CD8-positive, alpha-beta memory T cell (primary cell): ENCODE measurements at regions not wholly inside any gene's neighbourhood (a gene's known extent, or its start where the extent isn't known, plus 50 kb on each side); places are given as distances from the start of the nearest gene placed in this dataset.
"Not testable (repeated sequence)": the region's sequence is repeated elsewhere in the genome, so short reads cannot be mapped to it uniquely, and the experiment has no call there.

Experiments
- CTCF ChIA-PET: fragments of 350-600 bp; sonication (Branson Sonifier 250); formaldehyde crosslinking; loops from one replicate; lab custom pipeline; 2021; ENCODE audit warnings: antibody characterized with exemption; lab: Charles Lee
- POLR2A ChIA-PET: fragments of 350-600 bp; sonication (Branson Sonifier 250); formaldehyde crosslinking; loops from one replicate; lab custom pipeline; 2021; ENCODE audit warnings: antibody characterized with exemption; lab: Charles Lee
- DNase-seq, 5 donors: peaks; one replicate each; pipeline versions ENCODE4 v3.0.0 to v3.0.0-alpha.2; 2020 to 2022; ENCODE audit warnings: mixed read lengths in 1 of 5
- H3K27ac ChIP-seq: one replicate; pipeline ENCODE4 v1.7.0; 2013; ENCODE audit warnings: low read depth, mild to moderate bottlenecking, low read length, moderate library complexity
- H3K27me3 ChIP-seq: 2 replicates; pipeline ENCODE4 v1.7.0; 2013; ENCODE audit warnings: low read length, mild to moderate bottlenecking; ENCODE audit not compliant: insufficient read depth, poor library complexity, severe bottlenecking
- H3K36me3 ChIP-seq: 2 replicates; pipeline ENCODE4 v1.7.0; 2013; ENCODE audit warnings: mild to moderate bottlenecking, low read length, moderate library complexity; ENCODE audit not compliant: insufficient read depth
- H3K4me1 ChIP-seq: 2 replicates; pipeline ENCODE4 v1.7.0; 2013; ENCODE audit warnings: mild to moderate bottlenecking, low read length, moderate library complexity; ENCODE audit not compliant: insufficient read depth
- H3K4me3 ChIP-seq: 2 replicates; pipeline ENCODE4 v1.7.0; 2013; ENCODE audit warnings: mild to moderate bottlenecking, low read length
- H3K9me3 ChIP-seq: 2 replicates; pipeline ENCODE4 v1.7.0; 2013; ENCODE audit warnings: mild to moderate bottlenecking, low read length
- H3K27ac Mint-ChIP-seq, 8 donors: one replicate each; pipeline ENCODE4 v1.8.0; 2020 to 2021; ENCODE audit warnings: mixed read lengths in 8 of 8, mild to moderate bottlenecking in 6 of 8, inconsistent platforms in 3 of 8, moderate library complexity in 3 of 8
- H3K27me3 Mint-ChIP-seq, 2 donors: one replicate each; pipeline ENCODE4 v1.8.0; 2020 to 2021; ENCODE audit warnings: mixed read lengths in 2 of 2, mild to moderate bottlenecking in 1 of 2, moderate library complexity in 1 of 2
- H3K36me3 Mint-ChIP-seq, 3 donors: one replicate each; pipeline ENCODE4 v1.8.0; 2020 to 2021; ENCODE audit warnings: mixed read lengths in 3 of 3, inconsistent platforms in 1 of 3, mild to moderate bottlenecking in 1 of 3
- H3K4me1 Mint-ChIP-seq, 3 donors: one replicate each; pipeline ENCODE4 v1.8.0; 2020 to 2021; ENCODE audit warnings: mixed read lengths in 3 of 3, inconsistent platforms in 1 of 3, mild to moderate bottlenecking in 1 of 3
- H3K4me3 Mint-ChIP-seq, 7 donors: one replicate each; pipeline ENCODE4 v1.8.0; 2020 to 2021; ENCODE audit warnings: mixed read lengths in 7 of 7, mild to moderate bottlenecking in 6 of 7, moderate library complexity in 4 of 7, inconsistent platforms in 2 of 7
- H3K9me3 Mint-ChIP-seq, 5 donors: one replicate each; pipeline ENCODE4 v1.8.0; 2020 to 2022; ENCODE audit warnings: mixed read lengths in 5 of 5, mild to moderate bottlenecking in 3 of 5, moderate library complexity in 2 of 5, inconsistent platforms in 1 of 5

DNA sequence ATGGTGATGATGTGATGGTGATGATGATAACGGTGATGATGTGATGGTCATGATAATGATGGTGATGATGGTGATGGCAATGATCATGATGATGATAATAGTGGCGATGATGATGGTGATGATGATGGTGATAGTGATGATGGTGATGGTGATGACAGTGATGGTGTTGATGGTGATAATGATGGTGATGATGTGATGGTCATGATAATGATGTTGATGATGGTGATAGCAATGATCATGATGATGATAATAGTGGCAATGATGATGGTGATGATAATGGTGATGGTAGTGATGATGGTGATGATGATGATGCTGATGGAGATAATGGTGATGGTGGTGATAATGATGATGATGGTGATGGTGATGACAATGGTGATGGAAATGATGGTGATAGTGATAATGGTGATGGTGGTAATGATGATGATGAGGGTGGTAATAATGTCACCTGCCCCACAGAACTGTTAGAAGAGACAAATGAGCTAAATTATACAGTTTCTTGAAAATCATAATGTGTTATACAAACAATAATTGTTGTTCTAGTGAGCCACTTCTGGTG lies 289.9 kb downstream of the ASMT start:
- H3K27me3 Mint-ChIP-seq = peaks cover 9 to 10% of the 10 kb centered on the region in 2 donors
- no peak overlapping the region for H3K27ac ChIP-seq
- DNase-seq = no peak
- POLR2A ChIA-PET = no interaction called here
- peaks cover 0 to 6% (median 0%) of the 10 kb centered on the region in 3 donors for H3K36me3 Mint-ChIP-seq
- CTCF ChIA-PET = no interaction called here
- H3K27ac Mint-ChIP-seq = no peak overlapping the region
- no peaks in the 10 kb centered on the region for H3K27me3 ChIP-seq
- no peak overlapping the region for H3K4me3 ChIP-seq
- no peaks in the 10 kb centered on the region for H3K4me1 Mint-ChIP-seq
- H3K9me3 ChIP-seq = no peaks in the 10 kb centered on the region
- no peak overlapping the region for H3K4me3 Mint-ChIP-seq
- peaks cover 0 to 16% (median 9%) of the 10 kb centered on the region in 5 donors for H3K9me3 Mint-ChIP-seq
- H3K36me3 ChIP-seq = no peaks in the 10 kb centered on the region
- no peaks in the 10 kb centered on the region for H3K4me1 ChIP-seq

DNA sequence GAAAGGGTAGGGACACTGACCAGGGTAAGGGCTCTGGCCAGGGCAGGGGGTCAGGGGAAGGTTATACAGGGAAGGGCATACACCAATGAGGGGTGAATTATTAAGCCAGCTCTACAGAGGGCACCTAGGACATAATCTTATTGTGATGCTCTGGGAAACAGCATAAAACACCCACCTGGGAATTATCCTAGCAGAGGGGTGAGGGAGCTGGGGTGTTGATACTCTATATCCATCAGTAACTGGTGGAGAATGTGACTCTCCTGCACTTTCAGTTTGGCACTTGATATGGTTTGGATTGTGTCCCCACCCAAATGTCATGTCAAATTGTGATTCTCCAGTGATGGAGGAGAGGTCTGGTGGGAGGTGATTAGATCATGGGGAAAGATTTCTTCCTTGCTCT lies 291.2 kb downstream of the ASMT start:
- no peaks in the 10 kb centered on the region for H3K36me3 ChIP-seq
- no peaks in the 10 kb centered on the region for H3K4me1 ChIP-seq
- no peak overlapping the region for H3K4me3 ChIP-seq
- H3K27ac ChIP-seq = no peak overlapping the region
- H3K36me3 Mint-ChIP-seq = peaks cover 0 to 6% (median 0%) of the 10 kb centered on the region in 3 donors
- H3K9me3 Mint-ChIP-seq = peaks cover 0 to 17% (median 12%) of the 10 kb centered on the region in 5 donors
- POLR2A ChIA-PET = no interaction called here
- CTCF ChIA-PET = no interaction called here
- H3K9me3 ChIP-seq = no peaks in the 10 kb centered on the region
- no peaks in the 10 kb centered on the region for H3K4me1 Mint-ChIP-seq
- no peak for DNase-seq
- H3K27me3 Mint-ChIP-seq = peaks cover 6 to 11% of the 10 kb centered on the region in 2 donors
- no peak overlapping the region for H3K4me3 Mint-ChIP-seq
- H3K27me3 ChIP-seq = no peaks in the 10 kb centered on the region
- no peak overlapping the region for H3K27ac Mint-ChIP-seq

DNA sequence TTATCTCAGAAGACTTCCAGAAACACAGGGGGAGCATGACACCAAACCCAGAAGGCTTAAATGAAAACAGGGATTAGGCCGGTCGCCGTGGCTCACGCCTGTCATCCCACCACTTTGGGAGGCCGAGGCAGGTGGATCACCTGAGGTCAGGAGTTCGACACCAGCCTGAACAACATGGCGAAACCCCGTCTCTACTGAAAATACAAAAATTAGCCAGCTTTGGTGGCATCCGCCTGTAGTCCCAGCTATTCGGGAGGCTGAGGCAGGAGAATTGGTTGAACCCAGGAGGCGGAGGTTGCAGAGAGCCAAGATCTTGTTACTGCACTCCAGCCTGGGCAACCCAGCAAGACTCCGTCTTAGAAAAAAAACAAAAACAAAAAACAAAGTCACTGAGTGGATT lies 294.1 kb downstream of the ASMT start:
- H3K9me3 ChIP-seq, H3K27ac ChIP-seq, H3K4me3 ChIP-seq, H3K36me3 Mint-ChIP-seq, CTCF ChIA-PET, DNase-seq, H3K36me3 ChIP-seq, H3K4me3 Mint-ChIP-seq, POLR2A ChIA-PET, H3K4me1 ChIP-seq, H3K27ac Mint-ChIP-seq, H3K4me1 Mint-ChIP-seq, H3K27me3 ChIP-seq: not testable (repeated sequence)
- peaks cover 0 to 19% (median 12%) of the 10 kb centered on the region in 5 donors for H3K9me3 Mint-ChIP-seq
- H3K27me3 Mint-ChIP-seq = peaks cover 10 to 15% of the 10 kb centered on the region in 2 donors

DNA sequence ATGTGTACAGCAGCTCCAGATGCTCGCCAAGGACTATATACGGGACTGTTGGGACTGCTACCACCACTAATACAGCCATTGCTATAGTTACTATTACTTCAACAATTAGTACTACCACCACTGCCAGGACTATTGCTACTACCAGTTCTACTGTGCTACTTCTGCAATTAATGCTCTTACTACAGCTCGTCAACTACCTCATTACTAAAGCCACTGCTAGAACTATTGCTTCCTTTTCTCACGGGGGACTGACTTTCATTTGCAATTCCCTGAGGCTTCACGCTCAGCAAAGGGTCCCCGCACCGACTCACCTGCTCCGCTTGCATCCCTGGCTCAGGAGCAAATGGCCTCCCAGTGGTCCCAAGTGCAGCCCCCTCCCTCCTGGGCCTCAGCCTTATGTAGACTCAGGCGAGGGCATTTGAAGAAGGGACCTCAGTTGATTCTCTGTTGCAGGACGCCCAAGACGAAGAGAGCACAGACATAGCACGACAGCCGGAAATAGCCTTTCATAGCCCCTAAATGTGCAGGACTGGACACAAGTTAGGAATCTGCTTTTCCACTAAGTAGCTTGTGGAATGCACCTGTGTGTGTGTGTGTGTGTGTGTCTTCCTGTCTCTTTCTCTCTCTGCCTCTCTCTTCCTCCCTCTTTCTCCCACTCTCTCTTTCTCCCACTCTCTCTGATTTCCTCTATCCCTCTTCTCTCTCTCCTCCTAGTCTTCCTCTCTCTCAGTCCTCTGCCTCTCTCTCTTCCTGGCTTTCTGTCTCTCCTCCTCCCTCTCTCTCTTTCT lies 294.8 kb downstream of the ASMT start:
- DNase-seq = no peak
- H3K4me1 Mint-ChIP-seq = no peaks in the 10 kb centered on the region
- Histone ChIP-seq H3K4me1 (no peaks in the 10 kb centered on the region), H3K9me3 (no peaks in the 10 kb centered on the region), H3K27me3 (no peaks in the 10 kb centered on the region), H3K36me3 (no peaks in the 10 kb centered on the region), H3K27ac (no peak overlapping the region), H3K4me3 (no peak overlapping the region)
- peaks cover 0 to 19% (median 12%) of the 10 kb centered on the region in 5 donors for H3K9me3 Mint-ChIP-seq
- peaks cover 0 to 6% (median 0%) of the 10 kb centered on the region in 3 donors for H3K36me3 Mint-ChIP-seq
- ChIA-PET POLR2A (no interaction called here), CTCF (no interaction called here)
- no peak overlapping the region for H3K4me3 Mint-ChIP-seq
- no peak overlapping the region for H3K27ac Mint-ChIP-seq
- peaks cover 10 to 15% of the 10 kb centered on the region in 2 donors for H3K27me3 Mint-ChIP-seq

DNA sequence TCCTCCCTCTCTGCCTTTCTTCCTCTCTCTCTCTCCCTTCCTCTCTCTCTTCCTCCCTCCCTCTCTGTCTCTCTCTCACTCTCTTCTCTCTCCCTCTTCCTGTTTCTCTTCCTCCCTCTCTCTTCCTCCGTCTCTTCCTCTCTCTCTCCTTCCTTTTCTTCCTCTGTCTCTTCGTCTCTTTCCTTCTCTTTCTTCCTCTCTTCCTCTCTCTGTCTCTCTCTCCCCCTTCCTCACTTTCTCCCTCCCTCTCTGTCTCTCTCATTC lies 295.3 kb downstream of the ASMT start:
- H3K9me3 ChIP-seq = no peaks in the 10 kb centered on the region
- H3K27ac ChIP-seq = no peak overlapping the region
- H3K4me3 ChIP-seq = no peak overlapping the region
- DNase-seq = no peak
- no peaks in the 10 kb centered on the region for H3K27me3 ChIP-seq
- CTCF ChIA-PET = no interaction called here
- Mint-ChIP-seq H3K4me3 (no peak overlapping the region), H3K27ac (no peak overlapping the region), H3K36me3 (peaks cover 0 to 6% (median 0%) of the 10 kb centered on the region in 3 donors), H3K9me3 (peaks cover 0 to 19% (median 12%) of the 10 kb centered on the region in 5 donors), H3K27me3 (peaks cover 10 to 15% of the 10 kb centered on the region in 2 donors), H3K4me1 (no peaks in the 10 kb centered on the region)
- POLR2A ChIA-PET = no interaction called here
- H3K4me1 ChIP-seq = no peaks in the 10 kb centered on the region
- no peaks in the 10 kb centered on the region for H3K36me3 ChIP-seq

DNA sequence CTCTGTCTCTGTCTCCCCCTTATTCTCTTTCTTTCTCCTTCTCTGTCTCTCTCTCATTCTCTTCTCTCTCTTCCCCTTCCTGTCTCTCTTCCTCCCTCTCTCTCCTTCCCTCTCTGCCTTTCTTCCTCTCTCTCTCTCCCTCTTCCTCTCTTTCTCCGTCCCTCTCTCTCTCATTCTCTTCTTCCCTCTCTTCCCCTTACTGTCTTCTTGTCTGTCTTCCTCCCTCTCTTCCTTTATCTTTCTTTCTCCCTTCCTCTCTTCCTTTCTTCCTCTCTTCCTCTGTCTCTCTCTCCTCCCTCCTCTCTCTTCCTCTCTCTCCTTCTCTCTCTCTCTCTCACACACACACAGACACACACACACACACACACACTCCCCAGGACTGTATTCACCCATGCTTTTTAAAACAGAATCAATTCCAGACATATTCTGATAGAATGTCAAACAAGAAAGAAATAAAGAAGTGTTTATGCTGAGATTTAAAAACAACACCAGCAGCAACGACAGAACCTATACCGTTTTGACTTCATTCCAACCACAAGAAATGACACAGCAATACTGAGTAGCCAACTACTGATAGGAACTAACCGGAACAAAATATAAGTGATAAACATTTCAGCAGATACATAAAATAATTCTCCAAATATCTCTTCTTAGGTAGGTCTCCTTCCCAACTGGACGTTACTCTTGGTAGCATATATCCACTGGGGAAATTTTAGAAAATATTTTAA lies 296.7 kb downstream of the ASMT start:
- Mint-ChIP-seq H3K27me3 (peaks cover 10 to 16% of the 10 kb centered on the region in 2 donors), H3K27ac (no peak overlapping the region), H3K36me3 (peaks cover 0 to 6% (median 0%) of the 10 kb centered on the region in 3 donors), H3K9me3 (peaks cover 0 to 19% (median 15%) of the 10 kb centered on the region in 5 donors), H3K4me3 (no peak overlapping the region), H3K4me1 (no peaks in the 10 kb centered on the region)
- DNase-seq = no peak
- Histone ChIP-seq H3K27me3 (no peaks in the 10 kb centered on the region), H3K27ac (no peak overlapping the region), H3K9me3 (no peaks in the 10 kb centered on the region), H3K4me1 (no peaks in the 10 kb centered on the region), H3K4me3 (no peak overlapping the region), H3K36me3 (no peaks in the 10 kb centered on the region)
- CTCF ChIA-PET = no interaction called here
- POLR2A ChIA-PET = no interaction called here

DNA sequence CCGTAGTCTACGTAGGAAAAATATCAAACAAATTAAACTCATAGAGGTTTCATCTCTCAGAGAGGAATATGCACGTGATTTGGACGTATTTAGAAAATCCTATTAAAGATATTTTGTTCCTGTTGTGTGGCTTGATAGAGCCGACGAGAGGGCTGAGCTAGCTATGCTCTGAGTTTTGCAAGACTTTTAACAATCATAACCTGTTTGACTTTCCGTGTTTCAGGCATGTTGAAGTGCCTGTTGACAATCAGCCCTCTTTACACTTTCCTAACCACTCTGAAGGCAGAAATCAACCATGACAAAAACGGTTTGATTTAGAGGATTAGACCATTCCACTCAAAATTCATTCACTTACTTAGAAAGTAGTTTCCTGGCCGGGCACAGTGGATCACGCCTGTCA lies 297.3 kb downstream of the ASMT start:
- H3K4me1 Mint-ChIP-seq = no peaks in the 10 kb centered on the region
- Histone ChIP-seq H3K9me3 (no peaks in the 10 kb centered on the region), H3K27ac (no peak overlapping the region), H3K36me3 (no peaks in the 10 kb centered on the region), H3K4me3 (no peak overlapping the region), H3K4me1 (no peaks in the 10 kb centered on the region), H3K27me3 (no peaks in the 10 kb centered on the region)
- H3K27me3 Mint-ChIP-seq = peaks cover 8 to 16% of the 10 kb centered on the region in 2 donors
- H3K9me3 Mint-ChIP-seq = peaks cover 0 to 18% (median 15%) of the 10 kb centered on the region in 5 donors
- POLR2A ChIA-PET = no interaction called here
- no peak overlapping the region for H3K27ac Mint-ChIP-seq
- H3K4me3 Mint-ChIP-seq = no peak overlapping the region
- no peak for DNase-seq
- peaks cover 0 to 5% (median 0%) of the 10 kb centered on the region in 3 donors for H3K36me3 Mint-ChIP-seq
- CTCF ChIA-PET = no interaction called here

DNA sequence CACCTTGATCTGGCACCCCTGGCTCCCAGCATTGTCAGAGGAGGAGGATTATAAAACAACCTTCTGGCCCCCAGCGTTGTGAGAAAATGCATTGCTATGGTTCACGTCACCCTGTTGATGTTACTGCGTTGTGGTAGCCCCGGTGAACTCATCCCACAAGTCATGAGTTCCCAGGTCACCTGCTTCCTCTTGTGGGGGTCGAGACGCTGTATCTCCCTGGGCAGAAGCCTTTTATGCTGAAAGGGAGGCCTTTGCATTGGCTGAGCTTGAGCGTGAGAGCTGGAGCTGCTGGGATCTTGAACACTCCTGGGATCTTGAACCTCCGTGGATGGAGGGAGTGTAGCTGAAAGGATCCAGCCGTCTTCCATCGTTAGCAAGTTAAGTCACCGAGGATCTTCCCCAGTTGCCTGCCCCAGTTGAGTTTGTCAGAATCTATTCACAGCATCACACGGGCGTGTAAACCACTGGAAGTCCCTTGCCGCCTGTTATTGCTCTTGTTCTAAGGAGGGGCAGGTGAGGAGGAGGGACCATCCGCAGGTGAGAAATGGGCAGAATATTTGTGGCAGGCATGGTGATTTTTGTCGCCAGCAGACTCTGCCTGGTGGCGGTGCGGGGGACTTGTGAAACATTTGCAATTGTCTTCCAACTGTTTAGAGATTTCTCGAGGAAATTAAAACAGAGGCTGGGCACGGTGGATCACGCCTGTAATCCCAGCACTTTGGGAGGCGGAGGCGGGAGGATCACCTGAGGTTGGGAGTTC lies 299.9 kb downstream of the ASMT start:
- Histone ChIP-seq H3K4me3 (no peak overlapping the region), H3K4me1 (no peaks in the 10 kb centered on the region), H3K9me3 (no peaks in the 10 kb centered on the region), H3K27me3 (no peaks in the 10 kb centered on the region), H3K27ac (no peak overlapping the region), H3K36me3 (no peaks in the 10 kb centered on the region)
- CTCF ChIA-PET = no interaction called here
- POLR2A ChIA-PET = no interaction called here
- Mint-ChIP-seq H3K4me1 (no peaks in the 10 kb centered on the region), H3K36me3 (no peaks in the 10 kb centered on the region), H3K9me3 (peaks cover 0 to 9% (median 4%) of the 10 kb centered on the region in 5 donors), H3K27ac (no peak overlapping the region), H3K27me3 (peaks cover 4 to 8% of the 10 kb centered on the region in 2 donors), H3K4me3 (no peak overlapping the region)
- DNase-seq = no peak
